Omental fat pad (tissue), 3 donors: ENCODE measurements at regions not wholly inside any gene's neighbourhood (a gene's known extent, or its start where the extent isn't known, plus 50 kb on each side); places are given as distances from the start of the nearest gene placed in this dataset.
"Not testable (repeated sequence)": the region's sequence is repeated elsewhere in the genome, so short reads cannot be mapped to it uniquely, and the experiment has no call there.

Source experiments
- ATAC-seq: fragments of 150-250 bp; one replicate; pipeline ENCODE4 v1.9.1; 2016; ENCODE audit warnings: mild to moderate bottlenecking, moderate library complexity; ENCODE audit not compliant: low FRiP score
- DNase-seq: peaks from one replicate; pipeline ENCODE4 v3.0.0-alpha.2; 2019; ENCODE audit warnings: low spot score
- CTCF ChIP-seq, 3 donors: fragments of 450-650 bp; IDR thresholded peaks; one replicate each; pipeline ENCODE4 v1.5.1; 2016 to 2017; ENCODE audit warnings: antibody characterized with exemption in 3 of 3, mild to moderate bottlenecking in 3 of 3, moderate library complexity in 2 of 3

GRCh38 chr14:22344673-22345072 is 244.4 kb downstream of the DAD1 start:
- DNase-seq (no peak), ATAC-seq (no peak)
- TF ChIP-seq CTCF (IDR thresholded peaks at IDR 0.05) = no peak

GRCh38 chr14:22344209-22344608 is 244.8 kb downstream of the DAD1 start:
- not testable (repeated sequence) for DNase-seq, ATAC-seq

GRCh38 chr14:22341049-22341448 is 248.0 kb downstream of the DAD1 start:
- no peak for ATAC-seq
- TF ChIP-seq CTCF (IDR thresholded peaks at IDR 0.05) = no peak
- DNase-seq = no peak

- ATAC-seq = no peak
Observed at GRCh38 chr14:22338917-22339715, 249.9 kb downstream of the DAD1 start.

GRCh38 chr14:22338381-22338780 is 250.6 kb downstream of the DAD1 start:
- DNase-seq = no peak
- no peak for ATAC-seq
- no peak for TF ChIP-seq CTCF (IDR thresholded peaks at IDR 0.05)

More at GRCh38 chr14:22338917-22339715, 249.9 kb downstream of the DAD1 start:
- no peak for DNase-seq
- TF ChIP-seq CTCF (IDR thresholded peaks at IDR 0.05) = no peak

- ATAC-seq (no peak), DNase-seq (no peak)
- TF ChIP-seq CTCF (IDR thresholded peaks at IDR 0.05) = no peak
Observed at GRCh38 chr14:22337938-22338337, 251.1 kb downstream of the DAD1 start.

- DNase-seq (no peak), ATAC-seq (no peak)
- no peak for TF ChIP-seq CTCF (IDR thresholded peaks at IDR 0.05)
Observed at GRCh38 chr14:22337521-22337920, 251.5 kb downstream of the DAD1 start.
